Central memory CD4-positive, alpha-beta T cell (primary cell): ENCODE measurements at regions not wholly inside any gene's neighbourhood (a gene's known extent, or its start where the extent isn't known, plus 50 kb on each side); places are given as distances from the start of the nearest gene placed in this dataset.
"Not testable (repeated sequence)": the region's sequence is repeated elsewhere in the genome, so short reads cannot be mapped to it uniquely, and the experiment has no call there.

Experiments used
- DNase-seq: peaks from one replicate; pipeline ENCODE4 v3.0.0; 2022

- no peak for DNase-seq
Observed at GRCh38 chr13:75993241-75993640, 357.1 kb downstream of the LMO7 start.

DNA sequence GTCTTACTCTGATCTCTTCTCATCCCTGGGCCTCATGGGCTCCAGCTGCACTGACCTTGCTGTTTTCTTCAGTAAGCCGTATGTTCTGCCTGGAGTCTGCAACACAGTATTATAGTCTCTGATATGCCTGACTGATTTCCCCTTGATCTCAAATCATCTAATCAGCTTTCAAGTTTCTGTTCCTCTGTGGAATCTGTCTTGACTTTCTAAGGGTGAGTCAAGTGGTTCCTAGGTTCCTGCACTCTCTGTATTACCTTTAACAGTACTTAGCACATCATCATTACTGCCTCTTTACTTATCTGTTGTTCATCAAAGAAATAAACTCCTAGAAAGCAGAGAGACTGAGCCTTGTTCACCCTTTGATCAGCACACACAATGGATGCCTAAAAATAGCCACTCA lies 350.7 kb downstream of the LMO7 start:
- no peak for DNase-seq

- DNase-seq: no peak
Observed at GRCh38 chr13:75985132-75985531, 349.0 kb downstream of the LMO7 start.

- DNase-seq: no peak
Observed at GRCh38 chr13:75978818-75979217, 342.7 kb downstream of the LMO7 start.

- DNase-seq: no peak
Observed at GRCh38 chr13:75968103-75968838, 332.1 kb downstream of the LMO7 start.

GRCh38 chr13:75963302-75963701 lies 327.2 kb downstream of the LMO7 start:
- DNase-seq: no peak

DNA sequence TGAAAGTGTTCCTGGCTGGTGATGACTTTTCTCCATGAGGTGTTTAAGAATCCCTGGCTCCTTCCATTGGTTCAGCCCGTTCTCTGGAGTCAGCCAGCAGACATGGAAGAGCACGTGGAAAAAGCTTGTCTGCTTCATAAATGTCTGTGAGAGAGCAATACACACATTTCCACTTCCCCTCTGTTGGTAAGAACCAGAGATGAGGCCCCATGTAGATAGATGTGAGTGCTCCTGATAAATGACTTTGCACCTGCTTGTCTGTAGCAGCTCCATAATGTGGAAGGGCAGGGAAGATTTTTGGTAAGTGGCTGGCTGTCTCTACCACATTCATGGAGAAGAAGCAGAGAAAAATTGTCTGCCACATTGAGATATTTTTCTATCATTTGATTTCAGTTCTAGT lies 325.8 kb downstream of the LMO7 start:
- DNase-seq: no peak

GRCh38 chr13:75960538-75960994 lies 324.4 kb downstream of the LMO7 start:
- no peak for DNase-seq

DNA sequence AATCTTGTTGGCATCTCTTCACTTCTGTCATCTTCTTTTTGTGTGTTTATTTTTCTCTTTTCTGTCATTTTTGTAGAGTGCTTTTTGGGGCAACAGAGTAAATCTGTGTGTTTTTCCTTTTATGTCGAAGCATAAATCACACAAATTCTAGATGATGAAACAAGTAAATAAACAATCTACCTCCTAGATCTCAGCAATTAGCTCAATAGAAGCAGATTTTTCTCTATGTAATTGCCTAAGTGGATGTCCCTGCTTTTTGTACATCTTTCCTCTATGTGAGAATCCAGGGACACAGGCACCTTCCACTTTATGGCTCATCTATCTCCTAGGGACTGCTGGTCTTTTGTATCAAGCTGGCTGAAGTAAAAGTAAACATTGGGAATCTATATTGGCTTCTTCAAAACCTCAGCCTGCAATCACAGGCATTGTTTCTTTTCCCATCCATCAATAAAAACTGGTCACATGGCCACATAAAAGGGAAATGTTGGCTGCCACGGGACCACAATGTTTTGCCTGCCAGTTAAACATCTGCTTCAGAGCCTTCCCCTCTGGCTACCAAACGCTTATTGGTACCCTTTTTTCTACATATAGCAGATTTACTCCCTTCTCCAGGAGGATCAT lies 323.8 kb downstream of the LMO7 start:
- no peak for DNase-seq

GRCh38 chr13:75953589-75953988 lies 317.5 kb downstream of the LMO7 start:
- not testable (repeated sequence) for DNase-seq

DNA sequence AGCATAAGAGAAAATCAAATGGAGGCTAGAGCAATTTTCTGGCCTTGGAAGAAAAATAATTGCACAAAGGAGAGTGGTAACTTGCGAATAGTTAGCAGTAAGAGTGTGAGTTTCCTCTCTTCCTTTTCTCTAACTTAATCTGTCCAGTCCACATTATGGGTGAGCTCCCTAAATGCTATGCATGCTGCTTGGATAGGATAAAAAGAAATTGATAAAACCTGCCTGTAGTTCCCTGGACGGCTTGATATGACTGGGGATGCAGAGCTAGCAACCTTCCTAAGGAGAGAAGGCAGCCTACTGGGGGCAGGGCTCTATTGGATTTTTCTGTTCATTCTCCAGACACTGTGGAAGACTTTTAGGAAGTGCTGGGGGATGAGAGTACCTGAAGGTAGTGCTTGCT lies 311.3 kb downstream of the LMO7 start:
- DNase-seq: no peak

DNA sequence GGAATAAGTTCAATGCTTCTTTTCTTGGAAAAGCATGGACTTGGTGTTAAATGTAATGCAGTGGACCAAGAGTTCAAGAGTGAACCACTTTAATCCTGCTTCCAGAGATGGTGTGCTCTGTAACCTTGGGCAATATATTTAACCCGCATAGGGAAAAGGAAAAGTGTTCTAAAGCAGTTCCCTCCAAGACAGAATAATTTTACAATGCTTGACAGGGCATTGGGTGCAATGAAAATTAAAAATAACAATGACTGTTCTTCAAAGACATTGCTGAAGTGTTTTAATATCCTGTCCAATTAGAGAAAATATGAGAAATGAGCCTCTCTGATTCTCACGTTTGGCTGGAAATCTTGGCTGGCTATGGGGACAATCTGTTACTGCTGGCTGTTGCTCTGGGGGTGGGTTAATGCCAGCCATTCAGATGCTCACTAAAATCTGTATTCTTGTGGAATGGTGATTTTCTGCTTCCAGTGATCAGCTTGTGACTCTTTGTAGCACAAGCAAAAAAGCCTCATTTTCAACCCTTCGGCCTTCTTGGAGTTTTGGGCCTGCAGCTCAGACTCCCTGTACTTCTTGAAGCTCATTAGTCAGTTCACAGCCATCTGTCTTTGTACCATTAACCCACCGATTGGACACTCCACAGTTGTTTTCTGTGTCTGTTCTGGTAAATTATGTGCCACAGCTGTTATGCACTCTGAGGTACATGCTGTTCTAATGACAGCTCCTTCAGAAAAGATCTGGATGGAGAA lies 310.6 kb downstream of the LMO7 start:
- DNase-seq: no peak

- DNase-seq: no peak
Observed at GRCh38 chr13:75945841-75946482, 309.8 kb downstream of the LMO7 start.

- no peak for DNase-seq
Observed at GRCh38 chr13:75938811-75939560, 302.9 kb downstream of the LMO7 start.

- DNase-seq: no peak
Observed at GRCh38 chr13:75936791-75937190, 300.7 kb downstream of the LMO7 start.

DNA sequence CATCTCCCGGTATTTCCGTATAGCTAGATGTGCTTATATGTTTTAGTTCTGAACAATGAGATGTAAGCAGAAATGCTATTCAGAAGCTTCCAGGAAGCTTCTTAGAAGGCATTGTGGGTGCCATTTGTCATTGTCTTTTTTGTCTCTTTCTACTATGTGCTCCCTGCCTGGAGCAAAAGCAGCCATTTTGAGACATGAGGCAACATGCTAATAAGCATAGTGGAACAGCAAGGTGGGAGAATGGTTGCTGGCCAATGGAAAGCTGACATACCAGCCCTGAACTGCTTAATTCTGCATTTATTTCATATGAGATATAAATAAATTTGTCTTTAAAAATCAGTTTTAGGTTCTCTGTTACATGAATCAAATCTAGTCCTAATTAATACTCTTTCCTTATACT lies 299.7 kb downstream of the LMO7 start:
- no peak for DNase-seq

DNA sequence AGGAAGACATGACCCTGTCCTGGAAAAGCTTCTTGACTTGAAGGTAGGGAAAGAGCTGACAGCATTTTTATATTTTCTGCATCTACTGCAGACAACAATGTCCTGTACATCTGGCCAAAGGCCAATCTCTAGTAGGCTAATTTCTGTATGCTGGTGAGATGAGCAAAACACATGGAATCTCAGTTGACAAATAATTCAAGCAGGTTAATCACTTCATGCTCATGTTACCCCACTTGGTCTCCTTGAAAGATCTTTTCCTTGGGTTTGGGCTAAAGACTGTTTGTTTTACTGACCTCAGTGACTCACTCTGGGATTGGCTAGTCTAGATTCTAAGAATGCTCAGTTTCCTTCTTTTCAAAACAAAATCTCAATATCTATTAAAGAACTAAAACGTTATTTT lies 298.8 kb downstream of the LMO7 start:
- no peak for DNase-seq

- no peak for DNase-seq
Observed at GRCh38 chr13:75932636-75933035, 296.5 kb downstream of the LMO7 start.

DNA sequence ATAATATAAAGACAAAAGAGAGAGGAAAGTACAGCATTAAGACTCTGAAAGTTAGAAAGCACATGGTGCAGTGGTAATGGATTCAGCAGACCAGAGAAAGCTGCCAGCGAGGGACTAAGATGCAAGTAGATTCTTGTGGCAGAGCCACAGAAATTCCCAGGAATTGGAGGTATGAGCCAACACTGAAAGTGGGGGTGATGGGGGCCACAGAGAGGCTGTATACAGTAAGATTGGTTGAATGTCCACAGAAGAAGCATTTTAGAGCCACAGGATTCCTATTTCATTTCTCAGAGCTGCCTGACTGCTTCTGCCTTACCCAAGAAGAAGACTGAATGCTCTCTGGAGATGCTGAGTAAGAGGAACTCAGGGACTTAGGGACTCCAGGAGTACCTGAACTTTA lies 295.0 kb downstream of the LMO7 start:
- no peak for DNase-seq

- DNase-seq: no peak
Observed at GRCh38 chr13:75929076-75929475, 292.9 kb downstream of the LMO7 start.

- DNase-seq: no peak
Observed at GRCh38 chr13:75927183-75927669, 291.1 kb downstream of the LMO7 start.

DNA sequence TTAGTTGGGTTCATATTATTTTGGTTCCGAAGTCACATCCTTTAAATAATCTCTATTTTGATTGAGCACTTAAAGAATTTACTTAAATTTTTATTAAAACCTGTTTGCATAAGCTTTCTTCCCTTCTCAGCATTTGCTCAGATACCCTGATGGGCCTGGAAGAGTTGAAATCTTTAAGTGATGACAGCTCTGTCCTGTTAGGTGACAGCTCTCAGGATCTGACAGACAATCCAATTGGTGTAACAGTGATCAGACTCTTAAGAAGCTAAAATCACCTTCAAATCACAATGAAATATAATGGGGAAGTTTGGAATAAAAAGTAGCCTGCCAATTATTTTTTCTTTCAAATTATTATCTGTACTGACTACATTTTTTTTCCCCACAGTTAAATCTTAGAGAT lies 284.4 kb downstream of the LMO7 start:
- no peak for DNase-seq
